ENCODE measurements at regions not wholly inside any gene's neighbourhood (a gene's known extent, or its start where the extent isn't known, plus 50 kb on each side); places are given as distances from the start of the nearest gene placed in this dataset.

DNA sequence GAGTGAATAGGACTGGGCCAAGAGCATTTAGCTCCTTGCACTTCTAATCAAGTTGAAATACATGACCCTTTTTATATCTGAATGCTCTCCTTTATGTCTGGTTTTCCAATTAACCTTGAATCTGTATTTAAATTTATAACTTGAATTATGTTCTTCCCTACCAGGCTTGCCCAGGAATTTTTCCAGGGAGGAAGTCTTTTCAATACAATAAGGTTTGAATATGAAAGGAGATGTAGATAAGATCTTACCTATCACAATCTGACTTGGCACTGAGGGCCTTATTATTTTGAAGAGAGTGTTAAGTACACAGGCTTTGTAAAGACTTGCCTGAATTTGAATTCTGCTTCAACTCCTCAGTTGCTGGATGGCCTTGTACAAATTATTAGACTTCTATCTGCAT lies 555.7 kb downstream of the PCDH7 start:
- Histone ChIP-seq H3K27me3 (ENCODE audit: control insufficient read depth, insufficient read depth, low read length) (no peaks in the 10 kb centered on the region), H3K36me3 (ENCODE audit: control insufficient read depth, insufficient read depth, low read length) (no peaks in the 10 kb centered on the region), H3K9me3 (ENCODE audit: control insufficient read depth, insufficient read depth, low read length) (no peaks in the 10 kb centered on the region; the same call in 1 of the 2 replicates), H3K4me1 (ENCODE audit: control insufficient read depth, insufficient read depth, low read length) (no peaks in the 10 kb centered on the region), H3K27ac (ENCODE audit: low read length) (no peak overlapping the region), H3K4me3 (ENCODE audit: low read length) (no peak overlapping the region)
- DNase-seq (ENCODE audit: low read depth, low spot score) = no peak

DNA sequence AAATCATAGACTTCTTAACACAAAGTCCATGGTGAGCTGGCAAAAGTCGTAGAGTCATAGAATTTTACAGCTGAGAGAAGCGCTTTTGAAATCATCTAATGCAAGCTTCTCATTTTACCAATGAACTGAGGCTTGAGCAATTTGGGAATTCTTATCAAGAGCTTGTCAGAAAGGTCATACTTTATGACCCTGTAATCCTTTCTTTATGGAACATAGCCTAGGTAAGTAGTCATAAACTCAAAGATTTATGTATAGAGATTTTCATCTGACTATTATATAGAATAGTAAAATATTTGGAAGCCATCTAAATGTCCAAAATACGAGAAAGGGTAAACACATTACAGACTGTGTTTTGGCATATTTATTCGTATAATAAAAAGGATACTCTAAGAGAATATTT lies 563.5 kb downstream of the PCDH7 start:
- Histone ChIP-seq H3K4me3 (ENCODE audit: low read length) (no peak overlapping the region), H3K4me1 (ENCODE audit: control insufficient read depth, insufficient read depth, low read length) (no peaks in the 10 kb centered on the region), H3K27ac (ENCODE audit: low read length) (no peak overlapping the region), H3K9me3 (ENCODE audit: control insufficient read depth, insufficient read depth, low read length) (no peaks in the 10 kb centered on the region; the same call in 1 of the 2 replicates), H3K27me3 (ENCODE audit: control insufficient read depth, insufficient read depth, low read length) (no peaks in the 10 kb centered on the region), H3K36me3 (ENCODE audit: control insufficient read depth, insufficient read depth, low read length) (no peaks in the 10 kb centered on the region)
- DNase-seq (ENCODE audit: low read depth, low spot score) = no peak
- WGBS (ENCODE audit: insufficient coverage, insufficient read length) = no CpG with 5 or more reads among the region's 4 CpGs

DNA sequence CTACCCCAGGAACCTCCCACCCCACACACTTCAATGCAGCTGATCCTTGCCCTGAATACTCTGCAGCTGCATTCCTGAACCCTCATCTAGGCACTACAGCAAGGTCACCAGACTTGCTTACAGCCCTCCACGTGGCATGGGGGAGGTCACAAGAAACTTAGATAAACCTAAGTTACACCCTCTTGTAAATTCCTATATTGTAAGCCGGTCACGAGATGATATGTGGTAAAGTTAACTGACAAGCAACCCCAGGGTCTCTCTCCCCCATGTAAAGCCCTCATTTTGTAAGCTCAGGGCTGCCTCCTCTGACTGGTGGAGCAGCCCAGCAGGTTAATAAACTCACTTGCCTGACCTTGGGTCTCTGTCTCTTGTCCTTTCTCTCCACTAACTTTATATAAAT lies 570.7 kb downstream of the PCDH7 start:
- WGBS (ENCODE audit: insufficient coverage, insufficient read length) = no CpG with 5 or more reads among the region's 3 CpGs
- H3K27me3 ChIP-seq (ENCODE audit: control insufficient read depth, insufficient read depth, low read length) = no peaks in the 10 kb centered on the region
- H3K27ac ChIP-seq (ENCODE audit: low read length) = no peak overlapping the region
- H3K4me1 ChIP-seq (ENCODE audit: control insufficient read depth, insufficient read depth, low read length) = no peaks in the 10 kb centered on the region
- H3K9me3 ChIP-seq (ENCODE audit: control insufficient read depth, insufficient read depth, low read length) = no peaks in the 10 kb centered on the region
- H3K4me3 ChIP-seq (ENCODE audit: low read length) = no peak overlapping the region
- H3K36me3 ChIP-seq (ENCODE audit: control insufficient read depth, insufficient read depth, low read length) = no peaks in the 10 kb centered on the region
- DNase-seq (ENCODE audit: low read depth, low spot score) = peak; percentile 20

DNA sequence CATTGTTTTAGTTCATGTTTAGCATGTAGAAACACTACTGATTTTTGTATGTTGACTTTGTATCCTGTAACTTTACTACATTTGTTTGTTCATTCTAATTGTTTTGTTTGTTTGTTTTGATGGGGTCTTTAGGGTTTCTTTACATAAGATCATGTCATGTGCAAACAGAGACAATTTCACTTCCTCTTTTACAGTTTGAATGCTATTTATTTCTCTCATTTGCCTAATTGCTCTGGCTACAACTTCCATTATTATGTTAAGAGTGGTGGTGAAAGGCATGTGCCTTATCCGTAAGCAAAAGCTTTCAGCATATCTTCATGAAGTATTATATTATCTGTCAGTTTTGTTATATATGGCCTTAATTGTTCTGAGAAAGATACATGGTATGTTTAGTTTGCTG lies 571.1 kb downstream of the PCDH7 start:
- Histone ChIP-seq H3K27ac (ENCODE audit: low read length) (no peak overlapping the region), H3K4me3 (ENCODE audit: low read length) (no peak overlapping the region)
- WGBS (ENCODE audit: insufficient coverage, insufficient read length) = no CpG with 5 or more reads among the region's 1 CpG

DNA sequence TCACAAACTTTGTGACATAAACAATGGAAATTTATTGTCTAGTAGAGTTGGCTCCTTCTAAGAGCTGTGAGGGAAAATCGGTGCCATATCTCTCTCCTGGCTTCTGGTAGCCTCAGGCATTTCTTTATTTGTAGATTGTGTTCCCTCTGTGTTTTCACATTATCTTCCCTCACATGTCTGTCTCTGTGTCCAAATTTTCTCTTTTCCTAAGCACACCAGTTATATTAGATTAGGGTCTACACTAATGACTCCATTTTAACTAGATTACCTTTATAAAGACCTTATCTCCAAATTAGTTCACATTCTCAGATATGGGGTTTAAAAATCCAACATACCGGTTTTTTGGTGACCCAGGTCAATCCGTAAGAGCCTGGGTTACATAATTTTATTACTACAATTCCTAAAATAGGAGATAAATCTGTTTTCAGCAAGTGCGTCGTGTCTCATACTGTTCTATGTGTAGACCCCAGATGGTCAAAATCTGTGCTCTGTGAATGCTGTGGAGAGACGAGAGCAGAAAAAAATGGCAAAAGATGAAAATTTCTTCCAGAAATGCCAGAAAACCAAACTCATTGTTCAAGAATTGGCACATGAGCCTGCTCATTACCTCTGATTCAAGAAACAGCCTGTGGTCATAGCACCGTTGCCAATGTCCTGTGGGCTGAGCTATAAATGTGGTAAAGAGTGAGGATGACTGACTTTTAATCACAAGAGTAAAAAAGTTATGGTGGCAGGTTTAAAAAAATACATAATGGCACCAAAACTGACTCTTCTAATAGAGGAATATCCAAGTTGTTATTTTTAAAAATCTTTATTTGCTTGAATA lies 574.7 kb downstream of the PCDH7 start:
- WGBS (ENCODE audit: insufficient coverage, insufficient read length) = no CpG with 5 or more reads among the region's 7 CpGs
- no peaks in the 10 kb centered on the region for H3K4me1 ChIP-seq (ENCODE audit: control insufficient read depth, insufficient read depth, low read length)
- H3K27me3 ChIP-seq (ENCODE audit: control insufficient read depth, insufficient read depth, low read length) = no peaks in the 10 kb centered on the region
- no peaks in the 10 kb centered on the region for H3K9me3 ChIP-seq (ENCODE audit: control insufficient read depth, insufficient read depth, low read length)
- H3K36me3 ChIP-seq (ENCODE audit: control insufficient read depth, insufficient read depth, low read length) = no peaks in the 10 kb centered on the region
- DNase-seq (ENCODE audit: low read depth, low spot score) = no peak
- H3K27ac ChIP-seq (ENCODE audit: low read length) = no peak overlapping the region
- no peak overlapping the region for H3K4me3 ChIP-seq (ENCODE audit: low read length)

More for the DNA sequence above, 571.1 kb downstream of the PCDH7 start:
- no peaks in the 10 kb centered on the region for H3K9me3 ChIP-seq (ENCODE audit: control insufficient read depth, insufficient read depth, low read length)
- no peaks in the 10 kb centered on the region for H3K36me3 ChIP-seq (ENCODE audit: control insufficient read depth, insufficient read depth, low read length)
- no peaks in the 10 kb centered on the region for H3K27me3 ChIP-seq (ENCODE audit: control insufficient read depth, insufficient read depth, low read length)
- H3K4me1 ChIP-seq (ENCODE audit: control insufficient read depth, insufficient read depth, low read length) = no peaks in the 10 kb centered on the region
- peak; percentile 27 for DNase-seq (ENCODE audit: low read depth, low spot score)

DNA sequence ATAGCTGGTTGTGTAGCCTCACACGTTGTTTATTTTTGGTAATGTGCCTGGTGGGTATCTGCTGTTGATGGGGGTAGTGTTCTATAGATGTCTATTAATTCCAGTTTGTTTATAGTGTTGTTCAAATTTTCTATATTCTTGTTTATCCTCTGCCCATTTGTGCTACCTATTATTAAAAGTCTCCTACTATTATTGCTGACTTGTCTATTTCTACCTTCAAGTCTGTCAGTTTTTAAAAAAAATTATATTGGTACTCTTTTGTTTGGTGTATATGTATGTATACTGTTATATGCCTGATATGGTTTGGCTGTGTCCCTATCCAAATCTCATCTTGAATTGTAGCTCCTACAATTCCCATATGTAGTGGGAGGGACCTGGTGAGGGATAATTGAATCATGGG lies 578.6 kb downstream of the PCDH7 start:
- Histone ChIP-seq H3K36me3 (ENCODE audit: control insufficient read depth, insufficient read depth, low read length) (no peaks in the 10 kb centered on the region), H3K4me3 (ENCODE audit: low read length) (no peak overlapping the region), H3K9me3 (ENCODE audit: control insufficient read depth, insufficient read depth, low read length) (no peaks in the 10 kb centered on the region), H3K4me1 (ENCODE audit: control insufficient read depth, insufficient read depth, low read length) (no peaks in the 10 kb centered on the region), H3K27ac (ENCODE audit: low read length) (no peak overlapping the region), H3K27me3 (ENCODE audit: control insufficient read depth, insufficient read depth, low read length) (no peaks in the 10 kb centered on the region)
- WGBS (ENCODE audit: insufficient coverage, insufficient read length) = no CpG with 5 or more reads among the region's 1 CpG
- no peak for DNase-seq (ENCODE audit: low read depth, low spot score)

DNA sequence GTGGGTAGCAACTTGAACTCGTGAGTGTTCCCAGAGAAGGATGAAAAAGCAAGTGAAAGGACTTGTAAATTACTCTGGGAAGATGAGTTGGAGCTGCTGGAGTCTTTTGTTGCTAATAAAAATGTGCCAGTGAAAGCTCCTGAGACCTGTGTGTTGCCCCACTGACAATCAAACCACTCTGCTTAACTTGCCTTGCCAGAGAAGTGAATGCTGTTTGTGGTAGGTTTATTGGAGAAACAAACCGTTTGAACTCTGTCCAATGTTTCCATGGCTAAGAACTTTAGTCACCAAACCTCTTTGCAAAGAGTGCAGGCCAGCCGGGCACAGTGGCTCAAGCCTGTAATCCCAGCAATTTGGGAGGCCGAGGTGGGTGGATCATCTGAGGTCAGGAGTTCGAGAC lies 586.9 kb downstream of the PCDH7 start:
- Histone ChIP-seq H3K36me3 (ENCODE audit: control insufficient read depth, insufficient read depth, low read length) (no peaks in the 10 kb centered on the region), H3K9me3 (ENCODE audit: control insufficient read depth, insufficient read depth, low read length) (no peaks in the 10 kb centered on the region), H3K27me3 (ENCODE audit: control insufficient read depth, insufficient read depth, low read length) (no peaks in the 10 kb centered on the region), H3K27ac (ENCODE audit: low read length) (no peak overlapping the region), H3K4me1 (ENCODE audit: control insufficient read depth, insufficient read depth, low read length) (no peaks in the 10 kb centered on the region), H3K4me3 (ENCODE audit: low read length) (no peak overlapping the region)
- no peak for DNase-seq (ENCODE audit: low read depth, low spot score)
- no CpG with 5 or more reads among the region's 5 CpGs for WGBS (ENCODE audit: insufficient coverage, insufficient read length)

DNA sequence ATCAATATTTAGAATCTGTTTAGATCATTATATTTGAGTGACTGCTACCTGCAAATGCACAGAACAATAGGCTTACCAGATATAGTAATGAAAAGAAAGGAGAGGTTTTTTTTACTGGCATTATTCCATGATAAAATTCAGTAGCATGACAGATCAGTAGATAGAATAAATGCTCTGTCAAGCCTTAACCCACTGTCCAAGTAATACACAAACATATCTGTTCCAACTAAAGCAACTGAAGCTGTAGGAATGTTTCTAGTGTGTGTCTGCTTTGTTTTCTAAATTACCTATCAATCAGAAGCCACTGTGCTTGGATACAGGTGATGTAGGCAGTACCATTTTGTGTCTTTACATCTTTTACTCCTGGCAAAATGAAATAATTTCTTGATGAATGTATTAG lies 604.6 kb downstream of the PCDH7 start:
- H3K36me3 ChIP-seq (ENCODE audit: control insufficient read depth, insufficient read depth, low read length) = no peaks in the 10 kb centered on the region
- no peaks in the 10 kb centered on the region for H3K4me1 ChIP-seq (ENCODE audit: control insufficient read depth, insufficient read depth, low read length)
- H3K27ac ChIP-seq (ENCODE audit: low read length) = no peak overlapping the region
- no peaks in the 10 kb centered on the region for H3K27me3 ChIP-seq (ENCODE audit: control insufficient read depth, insufficient read depth, low read length)
- H3K4me3 ChIP-seq (ENCODE audit: low read length) = no peak overlapping the region
- no peak for DNase-seq (ENCODE audit: low read depth, low spot score)
- no peaks in the 10 kb centered on the region for H3K9me3 ChIP-seq (ENCODE audit: control insufficient read depth, insufficient read depth, low read length)

DNA sequence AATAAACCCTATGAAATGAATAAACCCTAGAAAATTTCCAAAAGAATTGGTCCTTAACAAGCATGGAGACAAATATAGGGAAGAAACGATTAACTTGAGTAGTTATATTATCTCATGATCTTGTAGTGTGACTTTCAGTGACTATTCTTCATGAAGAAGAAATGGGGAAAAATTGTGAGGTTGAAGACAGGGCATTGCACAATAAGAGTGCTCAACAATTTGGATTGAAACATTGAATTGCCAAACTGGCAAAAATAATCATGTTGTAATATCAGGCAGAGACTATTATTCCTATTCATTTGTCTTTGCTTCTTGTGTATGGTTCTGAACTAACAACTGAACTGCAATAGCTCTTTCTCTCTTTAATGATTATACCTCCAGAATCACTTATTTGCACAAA lies 605.1 kb downstream of the PCDH7 start:
- Histone ChIP-seq H3K27ac (ENCODE audit: low read length) (no peak overlapping the region), H3K9me3 (ENCODE audit: control insufficient read depth, insufficient read depth, low read length) (no peaks in the 10 kb centered on the region), H3K4me3 (ENCODE audit: low read length) (no peak overlapping the region), H3K4me1 (ENCODE audit: control insufficient read depth, insufficient read depth, low read length) (no peaks in the 10 kb centered on the region), H3K27me3 (ENCODE audit: control insufficient read depth, insufficient read depth, low read length) (no peaks in the 10 kb centered on the region), H3K36me3 (ENCODE audit: control insufficient read depth, insufficient read depth, low read length) (no peaks in the 10 kb centered on the region)
- WGBS (ENCODE audit: insufficient coverage, insufficient read length) = no CpG with 5 or more reads among the region's 1 CpG
- DNase-seq (ENCODE audit: low read depth, low spot score) = no peak

DNA sequence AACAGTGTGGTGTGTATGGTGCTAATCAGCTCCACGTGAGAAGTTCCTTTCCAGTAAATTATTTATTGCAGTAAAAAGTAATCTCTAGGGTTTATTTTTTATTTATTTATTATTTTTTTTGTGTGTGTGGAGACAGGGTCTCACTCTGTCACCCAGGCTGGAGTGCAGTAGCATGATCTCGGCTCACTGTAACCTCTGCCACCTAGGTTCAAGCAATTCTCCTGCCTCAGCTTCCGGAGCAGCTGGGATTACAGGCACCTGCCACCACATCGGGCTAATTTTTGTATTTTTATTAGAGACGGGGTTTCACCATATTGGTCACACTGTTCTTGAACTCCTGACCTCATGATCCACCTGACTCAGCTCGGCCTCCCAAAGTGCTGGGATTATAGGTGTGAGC lies 606.9 kb downstream of the PCDH7 start:
- Histone ChIP-seq H3K27ac (ENCODE audit: low read length) (no peak overlapping the region), H3K4me1 (ENCODE audit: control insufficient read depth, insufficient read depth, low read length) (no peaks in the 10 kb centered on the region), H3K4me3 (ENCODE audit: low read length) (no peak overlapping the region), H3K36me3 (ENCODE audit: control insufficient read depth, insufficient read depth, low read length) (no peaks in the 10 kb centered on the region), H3K27me3 (ENCODE audit: control insufficient read depth, insufficient read depth, low read length) (no peaks in the 10 kb centered on the region), H3K9me3 (ENCODE audit: control insufficient read depth, insufficient read depth, low read length) (no peaks in the 10 kb centered on the region)
- DNase-seq (ENCODE audit: low read depth, low spot score) = no peak
- WGBS (ENCODE audit: insufficient coverage, insufficient read length) = no CpG with 5 or more reads among the region's 6 CpGs

DNA sequence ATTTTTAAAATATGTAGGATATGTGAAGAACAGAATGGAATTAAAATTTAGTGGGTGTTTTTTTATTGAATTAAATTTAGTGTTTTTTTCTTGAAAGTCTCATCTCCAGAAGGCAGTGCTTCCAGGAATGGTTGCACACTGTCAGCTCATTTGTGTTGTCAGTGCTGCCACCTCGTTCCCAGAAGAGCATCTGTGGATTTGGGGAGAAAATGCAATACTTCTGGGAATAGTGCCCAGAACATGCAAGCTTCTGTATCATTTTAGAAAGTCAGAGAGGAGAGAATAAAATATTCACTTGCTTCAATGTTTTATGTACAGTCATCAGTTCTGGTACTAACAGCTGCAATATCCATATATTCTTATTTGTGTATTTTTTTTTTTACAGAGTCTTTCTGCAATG lies 608.8 kb downstream of the PCDH7 start:
- no CpG with 5 or more reads among the region's 1 CpG for WGBS (ENCODE audit: insufficient coverage, insufficient read length)
- H3K27me3 ChIP-seq (ENCODE audit: control insufficient read depth, insufficient read depth, low read length) = no peaks in the 10 kb centered on the region
- H3K4me3 ChIP-seq (ENCODE audit: low read length) = no peak overlapping the region
- no peaks in the 10 kb centered on the region for H3K36me3 ChIP-seq (ENCODE audit: control insufficient read depth, insufficient read depth, low read length)
- no peak overlapping the region for H3K27ac ChIP-seq (ENCODE audit: low read length)
- no peak for DNase-seq (ENCODE audit: low read depth, low spot score)
- H3K9me3 ChIP-seq (ENCODE audit: control insufficient read depth, insufficient read depth, low read length) = no peaks in the 10 kb centered on the region
- no peaks in the 10 kb centered on the region for H3K4me1 ChIP-seq (ENCODE audit: control insufficient read depth, insufficient read depth, low read length)

Measured in iPS DF 6.9 (cell line).